Spinal cord (tissue), 9 donors: ENCODE measurements at regions not wholly inside any gene's neighbourhood (a gene's known extent, or its start where the extent isn't known, plus 50 kb on each side); places are given as distances from the start of the nearest gene placed in this dataset.
"Not testable (repeated sequence)": the region's sequence is repeated elsewhere in the genome, so short reads cannot be mapped to it uniquely, and the experiment has no call there.

ENCODE experiments used
- DNase-seq, 6 donors: peaks; one replicate each; pipeline versions ENCODE4 v3.0.0 to v3.0.0-alpha.2; 2013 to 2015; ENCODE audit warnings: low spot score in 6 of 6, low read depth in 4 of 6
- H3K27ac ChIP-seq: one replicate; pipeline ENCODE4 v1.5.1; 2013; ENCODE audit warnings: low read depth, low read length, control low read depth
- H3K27me3 ChIP-seq: one replicate; pipeline ENCODE4 v1.6.1; 2013; ENCODE audit warnings: low read length; ENCODE audit not compliant: control insufficient read depth, insufficient read depth
- H3K36me3 ChIP-seq: one replicate; pipeline ENCODE4 v1.6.1; 2013; ENCODE audit warnings: low read length; ENCODE audit not compliant: control insufficient read depth, insufficient read depth
- H3K4me1 ChIP-seq: one replicate; pipeline ENCODE4 v1.6.1; 2013; ENCODE audit warnings: low read length; ENCODE audit not compliant: control insufficient read depth, insufficient read depth
- H3K4me3 ChIP-seq: one replicate; pipeline ENCODE4 v1.5.1; 2013; ENCODE audit warnings: low read depth, low read length, control low read depth
- H3K9me3 ChIP-seq: one replicate; pipeline ENCODE4 v1.6.1; 2013; ENCODE audit warnings: low read length; ENCODE audit not compliant: control insufficient read depth, insufficient read depth
- WGBS: methylation state at CpG from one replicate; pipeline ENCODE4 v1.1.5; 2013; ENCODE audit warnings: missing lambda C conversion rate; ENCODE audit not compliant: insufficient coverage; 5-methylcytosine and 5-hydroxymethylcytosine counted together
- donor health status: healthy.

DNA sequence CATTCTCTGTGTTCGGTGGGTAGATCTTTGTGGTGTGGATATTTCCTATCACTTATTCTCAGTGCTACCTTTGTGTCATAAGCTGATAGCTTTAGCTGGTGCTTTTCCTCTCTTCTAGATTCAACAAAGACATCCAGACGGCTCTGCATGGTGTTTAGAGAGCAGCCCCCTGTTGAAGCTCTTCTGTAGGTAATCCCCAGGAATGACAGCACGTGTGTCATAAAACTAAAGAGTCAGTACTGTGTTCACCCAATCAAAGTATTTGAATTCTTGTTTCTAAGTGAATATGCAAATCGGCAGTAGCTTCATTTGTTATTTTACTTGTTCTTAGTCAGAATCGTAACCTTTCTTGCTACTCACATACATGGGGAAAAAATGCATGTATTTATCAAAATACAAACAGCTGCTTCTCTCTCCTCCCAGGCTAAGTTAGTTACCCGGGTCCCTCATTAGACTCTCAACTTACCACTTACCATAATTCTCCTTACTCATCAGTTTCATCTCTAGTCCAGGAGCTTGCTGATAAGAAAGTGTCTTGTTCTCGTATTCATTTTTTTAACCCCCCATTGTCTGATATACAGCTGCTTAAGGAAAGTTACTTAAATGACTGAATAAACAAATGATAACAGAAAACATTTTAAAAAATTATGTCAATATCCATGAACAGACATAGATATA is 1696.0 kb upstream of the WWC1 start:
- Histone ChIP-seq H3K36me3 (no peaks in the 10 kb centered on the region), H3K27ac (no peak overlapping the region), H3K27me3 (no peaks in the 10 kb centered on the region), H3K9me3 (no peaks in the 10 kb centered on the region), H3K4me3 (no peak overlapping the region), H3K4me1 (no peaks in the 10 kb centered on the region)
- DNase-seq: peak in 2 of 6 donors; percentile 0 to 34
- WGBS: 80% methylated on average over 1 of the region's 7 CpGs

DNA sequence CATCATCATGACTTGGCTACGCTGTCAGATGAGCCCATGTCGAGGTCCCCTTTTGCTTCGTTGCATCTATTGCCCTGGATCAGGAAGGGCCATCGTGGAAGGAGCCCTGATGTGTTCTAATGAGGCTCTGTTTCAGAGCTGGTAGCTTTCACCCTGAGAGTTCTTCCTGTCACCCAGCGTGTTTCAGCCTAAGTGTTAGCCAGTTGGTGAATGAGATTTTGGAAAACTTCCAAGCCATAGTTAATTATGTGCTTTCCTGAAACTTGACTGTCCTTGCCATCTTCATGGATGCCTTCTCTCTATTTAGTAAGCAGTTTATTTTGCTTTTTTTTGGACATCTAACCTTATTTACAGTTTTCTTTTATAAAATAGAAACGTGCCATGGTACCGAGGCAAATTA is 1695.4 kb upstream of the WWC1 start:
- Histone ChIP-seq H3K27me3 (no peaks in the 10 kb centered on the region), H3K4me3 (no peak overlapping the region), H3K36me3 (no peaks in the 10 kb centered on the region), H3K27ac (no peak overlapping the region), H3K9me3 (no peaks in the 10 kb centered on the region), H3K4me1 (no peaks in the 10 kb centered on the region)
- 49% methylated on average over 6 of the region's 7 CpGs for WGBS
- DNase-seq: peak in 3 of 6 donors; percentile 2 to 63 (median 50)

DNA sequence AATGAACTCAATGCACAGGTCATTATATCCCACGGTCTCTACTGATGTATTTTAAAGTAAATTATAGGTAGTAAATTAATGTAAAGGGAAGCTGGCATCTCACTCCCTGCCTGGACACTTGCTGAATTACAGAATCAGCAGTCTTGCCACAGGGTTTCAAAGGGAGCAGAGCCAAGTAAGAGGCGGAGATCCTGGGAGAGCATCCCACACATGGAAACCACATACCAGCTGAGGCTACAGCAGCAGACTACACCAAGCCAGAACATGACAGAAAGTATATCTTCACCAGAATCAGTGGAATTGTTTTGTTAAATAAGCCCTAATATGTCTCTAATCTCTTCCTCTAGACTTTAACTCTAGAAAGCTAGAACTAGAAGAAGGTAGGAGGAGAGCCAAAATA is 1689.2 kb upstream of the WWC1 start:
- H3K9me3 ChIP-seq: no peaks in the 10 kb centered on the region
- H3K4me3 ChIP-seq: no peak overlapping the region
- no CpG with 5 or more reads among the region's 2 CpGs for WGBS
- no peaks in the 10 kb centered on the region for H3K36me3 ChIP-seq
- DNase-seq: no peak
- no peak overlapping the region for H3K27ac ChIP-seq
- no peaks in the 10 kb centered on the region for H3K4me1 ChIP-seq
- no peaks in the 10 kb centered on the region for H3K27me3 ChIP-seq

DNA sequence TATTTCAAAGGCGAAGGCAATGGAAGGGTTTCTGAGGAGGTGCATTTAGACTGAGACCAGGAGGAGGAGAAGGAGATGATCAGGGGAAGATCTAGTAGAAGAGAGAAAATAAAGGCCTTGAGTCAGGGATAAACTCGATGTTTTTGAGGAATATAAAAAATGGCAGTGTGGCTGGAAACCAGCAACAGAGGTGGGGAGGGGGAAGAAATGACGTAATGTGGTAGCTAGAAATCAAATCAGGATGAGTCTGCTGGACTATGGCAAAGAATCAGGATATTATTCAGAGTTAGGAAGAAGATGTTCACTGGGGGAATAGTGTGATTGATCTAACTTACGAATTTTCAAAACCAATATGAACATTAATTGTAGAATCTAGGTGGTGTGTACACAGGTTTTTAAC is 1673.9 kb upstream of the WWC1 start:
- Histone ChIP-seq H3K4me3 (no peak overlapping the region), H3K4me1 (no peaks in the 10 kb centered on the region), H3K9me3 (no peaks in the 10 kb centered on the region), H3K36me3 (no peaks in the 10 kb centered on the region), H3K27me3 (no peaks in the 10 kb centered on the region), H3K27ac (no peak overlapping the region)
- no peak for DNase-seq
- 98% methylated on average over 3 of the region's 4 CpGs for WGBS

DNA sequence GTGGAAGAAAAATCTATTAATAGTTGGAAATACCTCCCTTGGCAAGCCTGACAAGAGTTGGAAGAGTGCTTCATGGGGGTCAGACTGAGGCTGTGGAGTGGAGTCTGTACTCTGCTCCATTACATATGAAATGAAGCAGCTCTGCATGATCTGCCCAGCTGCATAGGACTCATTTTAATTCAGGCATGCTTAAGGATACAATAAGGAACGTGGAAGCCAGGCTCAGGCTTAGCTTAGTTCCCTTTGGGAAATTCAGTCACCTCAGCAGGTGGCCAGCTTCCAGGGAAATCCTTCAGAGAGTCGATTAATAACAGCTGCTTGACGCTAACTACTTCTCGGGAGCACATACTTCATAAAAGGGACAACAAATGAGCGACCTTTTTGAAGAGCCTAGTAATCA is 1672.9 kb upstream of the WWC1 start:
- H3K27me3 ChIP-seq: no peaks in the 10 kb centered on the region
- no peaks in the 10 kb centered on the region for H3K4me1 ChIP-seq
- no peak overlapping the region for H3K4me3 ChIP-seq
- H3K27ac ChIP-seq: no peak overlapping the region
- no peaks in the 10 kb centered on the region for H3K36me3 ChIP-seq
- WGBS: 73% methylated on average over 4 of the region's 5 CpGs
- no peaks in the 10 kb centered on the region for H3K9me3 ChIP-seq
- DNase-seq: peak in 1 of 6 donors; percentile 28

DNA sequence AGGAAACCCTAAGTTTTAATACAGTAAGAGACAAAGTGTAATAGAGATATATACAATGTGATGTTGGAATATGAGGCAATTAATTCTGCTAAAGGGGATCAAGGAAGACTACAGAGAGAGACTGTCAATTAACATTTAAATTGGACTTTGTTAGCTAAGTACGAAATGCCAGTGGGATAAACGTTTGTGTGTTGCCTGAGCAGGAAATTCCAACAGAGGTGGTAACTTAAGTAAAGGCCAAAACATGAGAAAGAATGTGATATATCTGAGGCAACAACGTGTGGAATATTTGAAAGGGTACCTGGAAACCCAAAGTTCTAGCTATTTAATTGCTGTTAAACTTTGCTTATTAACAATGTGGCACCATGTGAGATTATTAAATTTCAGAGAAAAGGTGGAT is 1666.9 kb upstream of the WWC1 start:
- no peaks in the 10 kb centered on the region for H3K27me3 ChIP-seq
- no peaks in the 10 kb centered on the region for H3K36me3 ChIP-seq
- H3K9me3 ChIP-seq: no peaks in the 10 kb centered on the region
- no peaks in the 10 kb centered on the region for H3K4me1 ChIP-seq
- 29% methylated on average over 2 of the region's 3 CpGs for WGBS
- H3K4me3 ChIP-seq: no peak overlapping the region
- no peak overlapping the region for H3K27ac ChIP-seq
- peak in 1 of 6 donors; percentile 17 for DNase-seq

DNA sequence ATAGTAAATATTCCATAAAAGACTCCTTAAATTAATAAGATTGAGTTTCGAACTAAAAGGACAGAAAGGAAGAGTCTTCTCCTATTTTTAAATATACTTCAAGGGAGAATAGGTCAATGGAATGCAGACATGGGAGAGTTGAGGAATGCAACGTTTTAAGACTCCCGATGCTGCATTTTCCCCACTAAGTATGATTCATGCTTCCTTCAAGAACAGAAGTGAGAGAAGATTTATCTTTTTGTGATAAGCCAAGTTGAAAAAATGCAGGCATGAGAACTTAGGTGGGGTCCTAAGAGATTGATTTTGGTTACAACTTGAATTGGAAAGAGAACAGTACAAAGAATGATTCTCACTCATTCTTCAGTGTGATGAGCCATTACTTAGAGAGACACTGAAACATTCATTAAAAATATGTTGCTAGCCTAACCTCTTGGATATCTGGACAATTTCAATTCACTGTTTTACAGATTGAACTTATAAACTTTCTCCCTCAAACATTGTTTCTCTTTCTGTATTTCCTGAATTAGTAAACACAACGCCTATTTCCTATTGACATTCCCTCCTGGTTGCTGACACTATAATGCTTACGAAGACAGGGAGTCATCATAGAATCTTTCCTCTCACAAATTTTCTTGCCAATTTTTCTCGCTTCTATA is 1666.1 kb upstream of the WWC1 start:
- Histone ChIP-seq H3K27me3 (no peaks in the 10 kb centered on the region), H3K36me3 (no peaks in the 10 kb centered on the region), H3K4me3 (no peak overlapping the region), H3K9me3 (no peaks in the 10 kb centered on the region), H3K4me1 (no peaks in the 10 kb centered on the region), H3K27ac (no peak overlapping the region)
- WGBS: 86% methylated on average over 3 of the region's 6 CpGs
- no peak for DNase-seq

DNA sequence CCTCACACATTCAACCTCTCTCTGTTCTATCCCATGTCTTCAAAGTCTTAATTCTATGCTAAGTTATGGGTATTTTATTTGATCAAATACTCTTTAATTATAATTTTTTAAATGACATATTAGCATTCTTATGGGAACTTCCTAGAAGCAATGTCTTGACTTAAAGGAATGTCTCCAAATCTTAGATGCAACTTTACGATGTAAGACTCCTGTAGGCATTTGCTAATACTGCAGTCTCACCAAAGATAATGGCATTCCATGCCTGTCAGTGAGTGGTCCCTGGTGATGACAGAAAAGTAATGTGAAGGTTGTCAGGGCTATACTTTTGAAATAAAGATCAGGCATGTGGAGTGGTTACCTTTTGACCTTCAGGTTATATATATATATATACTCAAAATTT is 1654.2 kb upstream of the WWC1 start:
- no CpG with 5 or more reads among the region's 1 CpG for WGBS
- no peak for DNase-seq
- H3K36me3 ChIP-seq: no peaks in the 10 kb centered on the region
- H3K4me1 ChIP-seq: no peaks in the 10 kb centered on the region
- no peaks in the 10 kb centered on the region for H3K9me3 ChIP-seq
- no peak overlapping the region for H3K4me3 ChIP-seq
- no peak overlapping the region for H3K27ac ChIP-seq
- H3K27me3 ChIP-seq: no peaks in the 10 kb centered on the region

DNA sequence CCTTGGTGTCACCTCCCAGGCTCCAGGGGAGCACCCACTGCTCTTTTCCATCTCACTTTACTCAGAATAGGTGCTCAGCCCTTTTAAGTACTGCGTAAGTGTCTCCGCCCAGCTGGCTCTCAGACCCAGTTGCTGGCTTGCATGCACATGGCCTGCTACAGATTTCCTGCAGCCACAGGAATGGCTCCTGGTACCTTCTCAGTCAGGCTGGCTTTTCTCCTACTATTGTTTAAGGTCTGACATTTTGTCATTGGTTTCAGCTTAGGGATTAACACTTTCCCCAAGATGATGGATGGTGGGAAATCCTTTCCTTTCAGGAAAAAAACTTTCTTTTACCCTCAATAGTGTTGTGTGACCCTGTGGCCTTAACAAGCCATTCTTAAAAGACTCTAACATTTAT is 1652.3 kb upstream of the WWC1 start:
- H3K36me3 ChIP-seq: no peaks in the 10 kb centered on the region
- WGBS: no CpG with 5 or more reads among the region's 2 CpGs
- no peak for DNase-seq
- H3K9me3 ChIP-seq: no peaks in the 10 kb centered on the region
- H3K4me3 ChIP-seq: no peak overlapping the region
- H3K4me1 ChIP-seq: no peaks in the 10 kb centered on the region
- H3K27ac ChIP-seq: no peak overlapping the region
- no peaks in the 10 kb centered on the region for H3K27me3 ChIP-seq

DNA sequence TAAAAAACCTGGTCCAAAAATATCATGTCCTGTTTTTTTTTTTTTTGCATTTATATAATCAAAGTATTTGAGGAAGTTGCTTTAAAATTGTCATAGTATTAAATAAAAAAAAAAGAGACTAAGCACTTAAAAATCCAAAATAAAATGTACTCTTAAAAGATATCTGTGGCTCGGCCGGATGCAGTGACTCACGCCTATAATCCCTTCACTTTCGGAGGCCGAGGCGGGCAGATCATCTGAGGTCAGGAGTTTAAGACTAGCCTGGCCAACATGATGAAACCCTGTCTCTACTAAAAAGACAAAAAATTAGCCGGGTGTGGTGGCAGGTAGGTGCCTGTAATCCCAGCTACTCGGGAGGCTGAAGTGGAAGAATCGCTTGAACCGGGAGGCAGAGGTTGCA is 1651.3 kb upstream of the WWC1 start:
- not testable (repeated sequence) for H3K27me3 ChIP-seq, H3K36me3 ChIP-seq, H3K4me3 ChIP-seq, H3K4me1 ChIP-seq, H3K9me3 ChIP-seq, DNase-seq, H3K27ac ChIP-seq
- 96% methylated on average over 8 of the region's 10 CpGs for WGBS
